ENCODE measurements at regions not wholly inside any gene's neighbourhood (a gene's known extent, or its start where the extent isn't known, plus 50 kb on each side); places are given as distances from the start of the nearest gene placed in this dataset.

- CTCF ChIA-PET (ENCODE audit: partially characterized antibody) = interaction anchor here (1.0 to 1.4 kb wide), 3 partner anchors 13 to 217 kb away, joined by 3 to 4 read pairs (median 3); no protein-coding TSS in a partner anchor
- Histone ChIP-seq H3K9ac (replicated peaks in 1 of 4; ENCODE audit: extremely low read depth in 1 of 4, low read depth in 3 of 4, low read length in 3 of 4) (no peak overlapping the region; a peak in 1 of 7 replicates), H3K23me2 (ENCODE audit: low read depth, low read length) (no peaks in the 10 kb centered on the region), H3K14ac (ENCODE audit: insufficient read length) (no peak overlapping the region), H3K18ac (ENCODE audit: extremely low read depth, low read length) (no peak overlapping the region), H2BK20ac (ENCODE audit: low read length) (no peak overlapping the region), H3K9me3 (ENCODE audit: insufficient read depth in 2 of 2, low read depth in 1 of 2, low read length in 1 of 2) (no peaks in the 10 kb centered on the region), H4K91ac (replicated peaks; ENCODE audit: insufficient read length, low read length) (no peak overlapping the region), H2BK15ac (ENCODE audit: low read length) (no peak overlapping the region), H3K27me3 (replicated peaks in 1 of 4; ENCODE audit: control insufficient read depth in 3 of 4, extremely low read depth in 1 of 4, insufficient read depth in 3 of 4, low read length in 3 of 4) (no peaks in the 10 kb centered on the region), H3K4me3 (ENCODE audit: extremely low read depth in 1 of 4, insufficient read depth in 2 of 4, low read depth in 3 of 4, low read length in 4 of 4) (no peak overlapping the region), H3K27ac (ENCODE audit: low read depth, low read length) (no peak overlapping the region), H2BK5ac (ENCODE audit: low read depth, low read length) (no peak overlapping the region), H3K79me2 (ENCODE audit: control insufficient read depth in 1 of 2, insufficient read depth in 2 of 2, low read length in 2 of 2) (no peaks in the 10 kb centered on the region), H3K4ac (replicated peaks; ENCODE audit: insufficient read length, low read depth, low read length) (no peak overlapping the region), H2AK5ac (ENCODE audit: low read depth, low read length) (no peak overlapping the region), H2BK12ac (ENCODE audit: low read depth, low read length) (no peak overlapping the region), H2BK120ac (replicated peaks; ENCODE audit: low read depth, low read length) (no peak overlapping the region), H3K36me3 (ENCODE audit: control insufficient read depth in 2 of 4, insufficient read depth in 4 of 4, low read length in 3 of 4) (no peaks in the 10 kb centered on the region), H3K4me2 (ENCODE audit: insufficient read depth in 1 of 2, low read depth in 2 of 2, low read length in 2 of 2) (no peak overlapping the region), H3K4me1 (replicated peaks in 1 of 4; ENCODE audit: control insufficient read depth in 3 of 4, insufficient read depth in 4 of 4, low read length in 3 of 4) (peaks cover 0 to 9% (median 2%) of the 10 kb centered on the region in 4 experiments; a peak in 4 of 7 replicates), H3K79me1 (ENCODE audit: low read depth, low read length) (no peaks in the 10 kb centered on the region), H4K20me1 (replicated peaks in 1 of 2; ENCODE audit: control insufficient read depth in 1 of 2, insufficient read depth in 2 of 2, low read length in 2 of 2) (no peaks in the 10 kb centered on the region), H2AFZ (ENCODE audit: low read length) (peak overlapping the region; percentile 53; the same call in 1 of the 2 replicates), H3K23ac (ENCODE audit: insufficient read length) (no peak overlapping the region), H4K5ac (ENCODE audit: insufficient read length, low read depth, low read length) (no peak overlapping the region), H4K8ac (ENCODE audit: extremely low read depth, insufficient read depth, low read length) (no peak overlapping the region), H3K56ac (replicated peaks; ENCODE audit: insufficient read length, low read depth, low read length) (no peak overlapping the region)
- POLR2A ChIA-PET (ENCODE audit: partially characterized antibody) = interaction anchor here (0.5 kb wide), 1 partner anchor 227 kb away, joined by 4 read pairs; no protein-coding TSS in a partner anchor
- DNase-seq (ENCODE audit: low read depth in 1 of 2, low spot score in 2 of 2) (no peak), FAIRE-seq (no peak)
- TF ChIP-seq FOSL1 (IDR thresholded peaks at IDR 0.05; ENCODE audit: insufficient read depth, low read depth, low read length) (no peak), SP4 (IDR thresholded peaks at IDR 0.05; ENCODE audit: low read length) (no peak), BCL11A (IDR thresholded peaks at IDR 0.05; ENCODE audit: low read depth in 2 of 2, low read length in 2 of 2) (no peak), CREB1 (IDR thresholded peaks at IDR 0.05) (no peak), EZH2 (IDR thresholded peaks at IDR 0.05; ENCODE audit: low read depth, low read length, severe bottlenecking) (no peak), PHF8 (conservative IDR thresholded peaks at IDR 0.05; ENCODE audit: low read depth, low read length) (no peak), HDAC6 (IDR thresholded peaks at IDR 0.05; ENCODE audit: low read depth, low read length) (no peak), SIN3A (conservative IDR thresholded peaks at IDR 0.05 in 1 of 2, IDR thresholded peaks at IDR 0.05 in 1 of 2; ENCODE audit: low read depth in 1 of 2, low read length in 2 of 2) (no peak), HDAC2 (IDR thresholded peaks at IDR 0.05; ENCODE audit: borderline replicate concordance in 1 of 2, low read depth in 2 of 2, low read length in 2 of 2) (no peak)
- TF ChIP-seq, protein P1, sequence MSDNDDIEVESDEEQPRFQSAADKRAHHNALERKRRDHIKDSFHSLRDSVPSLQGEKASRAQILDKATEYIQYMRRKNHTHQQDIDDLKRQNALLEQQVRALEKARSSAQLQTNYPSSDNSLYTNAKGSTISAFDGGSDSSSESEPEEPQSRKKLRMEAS (IDR thresholded peaks at IDR 0.05) = no peak
- 83% methylated on average over 12 of the region's 12 CpGs; no CpG with 5 or more reads in 1 of the 2 experiments for WGBS, 2 experiments (ENCODE audit: extremely low coverage in 1 of 2, insufficient coverage in 1 of 2, insufficient read length in 1 of 2, insufficient replicate concordance in 2 of 2, low coverage in 1 of 2, low lambda C conversion rate in 2 of 2, missing lambda C conversion rate in 1 of 2)
Observed at GRCh38 chrX:134737721-134738369, 59.2 kb downstream of the PABIR2 start.

Measured in H1 (cell line).